ENCODE measurements at regions not wholly inside any gene's neighbourhood (a gene's known extent, or its start where the extent isn't known, plus 50 kb on each side); places are given as distances from the start of the nearest gene placed in this dataset.

GRCh38 chr13:38045278-38046048, 175.9 kb upstream of the TRPC4 start:
- H3K79me2 ChIP-seq = no peaks in the 10 kb centered on the region
- peak; percentile 44 for TF ChIP-seq CTCF (IDR thresholded peaks at IDR 0.05; ENCODE audit: poor library complexity)
- TF ChIP-seq EZH2 (IDR thresholded peaks at IDR 0.05; ENCODE audit: borderline replicate concordance) = no peak
- H3K4me3 ChIP-seq = no peak overlapping the region
- no peaks in the 10 kb centered on the region for H3K9me2 ChIP-seq (replicated peaks; ENCODE audit: insufficient read depth)
- no peak overlapping the region for H3K4me2 ChIP-seq
- no peaks in the 10 kb centered on the region for H3K4me1 ChIP-seq (ENCODE audit: insufficient read depth)
- no peaks in the 10 kb centered on the region for H4K20me1 ChIP-seq (ENCODE audit: insufficient read depth, poor library complexity, severe bottlenecking)
- no peak overlapping the region for H2AFZ ChIP-seq
- no peak overlapping the region for H3K27ac ChIP-seq
- 72% methylated on average over 8 of the region's 8 CpGs for WGBS (ENCODE audit: low lambda C conversion rate, missing lambda C conversion rate)
- H3K36me3 ChIP-seq (replicated peaks; ENCODE audit: insufficient read depth, low read depth) = no peaks in the 10 kb centered on the region
- peak; percentile 38 for DNase-seq (ENCODE audit: low spot score)
- H3K9me3 ChIP-seq (ENCODE audit: low read depth) = no peaks in the 10 kb centered on the region
- H3K27me3 ChIP-seq = no peaks in the 10 kb centered on the region

DNA sequence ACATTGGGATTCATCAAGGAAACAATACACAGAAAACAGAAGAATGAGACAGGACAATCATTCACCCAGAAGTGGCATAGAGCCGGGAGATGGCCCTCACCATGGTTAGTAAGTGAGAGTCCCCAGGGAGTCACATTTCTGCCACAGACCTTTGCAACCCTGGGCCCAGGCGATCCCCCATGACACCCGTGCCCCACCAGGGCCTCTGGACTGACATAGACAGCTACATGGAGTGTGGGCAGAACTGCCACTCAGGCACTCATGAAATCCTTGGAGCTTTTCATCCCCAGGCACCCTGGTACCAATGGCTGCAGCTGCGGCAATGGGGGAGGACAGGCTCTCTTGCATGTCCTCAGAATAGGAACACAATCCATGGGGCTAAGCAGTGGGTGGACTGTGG, 174.5 kb upstream of the TRPC4 start:
- no peak overlapping the region for H2AFZ ChIP-seq
- H3K36me3 ChIP-seq (replicated peaks; ENCODE audit: insufficient read depth, low read depth) = no peaks in the 10 kb centered on the region
- no peaks in the 10 kb centered on the region for H3K79me2 ChIP-seq
- no peak overlapping the region for H3K4me2 ChIP-seq
- no peaks in the 10 kb centered on the region for H4K20me1 ChIP-seq (ENCODE audit: insufficient read depth, poor library complexity, severe bottlenecking)
- H3K27ac ChIP-seq = no peak overlapping the region
- H3K9me3 ChIP-seq (ENCODE audit: low read depth) = no peaks in the 10 kb centered on the region
- TF ChIP-seq EZH2 (IDR thresholded peaks at IDR 0.05; ENCODE audit: borderline replicate concordance) (no peak), CTCF (IDR thresholded peaks at IDR 0.05; ENCODE audit: poor library complexity) (no peak), EZH2phosphoT487 (IDR thresholded peaks at IDR 0.05; ENCODE audit: low read depth, severe bottlenecking, unreplicated experiment) (no peak)
- WGBS (ENCODE audit: low lambda C conversion rate, missing lambda C conversion rate) = 94% methylated on average over 4 of the region's 4 CpGs
- H3K4me1 ChIP-seq (ENCODE audit: insufficient read depth) = no peaks in the 10 kb centered on the region
- no peaks in the 10 kb centered on the region for H3K27me3 ChIP-seq
- H3K4me3 ChIP-seq = no peak overlapping the region
- DNase-seq (ENCODE audit: low spot score) = no peak
- H3K9me2 ChIP-seq (replicated peaks; ENCODE audit: insufficient read depth) = no peaks in the 10 kb centered on the region

DNA sequence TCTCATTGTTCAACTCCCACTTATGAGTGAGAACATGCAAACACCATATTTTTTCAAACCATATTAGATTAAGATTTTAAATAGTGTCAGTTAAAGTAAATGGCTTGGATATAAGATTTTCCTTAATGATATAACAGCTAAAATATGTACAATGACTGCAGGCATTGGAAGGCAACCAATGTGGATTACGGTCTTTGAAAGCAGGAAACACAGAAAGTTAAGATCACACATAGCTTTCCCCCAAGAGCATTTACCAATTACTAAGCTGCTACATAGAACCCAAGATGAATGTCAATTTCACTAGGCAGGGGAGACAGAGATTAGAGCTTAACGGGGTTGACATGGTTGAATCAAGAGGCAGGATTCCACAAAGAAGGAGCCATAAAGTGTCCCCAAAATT, 173.2 kb upstream of the TRPC4 start:
- H3K4me1 ChIP-seq (ENCODE audit: insufficient read depth) = no peaks in the 10 kb centered on the region
- no peak overlapping the region for H3K4me2 ChIP-seq
- no peaks in the 10 kb centered on the region for H3K36me3 ChIP-seq (replicated peaks; ENCODE audit: insufficient read depth, low read depth)
- TF ChIP-seq CTCF (IDR thresholded peaks at IDR 0.05; ENCODE audit: poor library complexity) = no peak
- TF ChIP-seq EZH2 (IDR thresholded peaks at IDR 0.05; ENCODE audit: borderline replicate concordance) = no peak
- TF ChIP-seq EZH2phosphoT487 (IDR thresholded peaks at IDR 0.05; ENCODE audit: low read depth, severe bottlenecking, unreplicated experiment) = no peak
- no peak overlapping the region for H2AFZ ChIP-seq
- no peaks in the 10 kb centered on the region for H3K79me2 ChIP-seq
- no peaks in the 10 kb centered on the region for H4K20me1 ChIP-seq (ENCODE audit: insufficient read depth, poor library complexity, severe bottlenecking)
- no peak for DNase-seq (ENCODE audit: low spot score)
- no peak overlapping the region for H3K27ac ChIP-seq
- WGBS (ENCODE audit: low lambda C conversion rate, missing lambda C conversion rate) = 84% methylated on average over 2 of the region's 2 CpGs
- no peak overlapping the region for H3K4me3 ChIP-seq
- no peaks in the 10 kb centered on the region for H3K9me3 ChIP-seq (ENCODE audit: low read depth)
- H3K9me2 ChIP-seq (replicated peaks; ENCODE audit: insufficient read depth) = no peaks in the 10 kb centered on the region
- no peaks in the 10 kb centered on the region for H3K27me3 ChIP-seq
